Stomach (tissue), 4 donors: ENCODE measurements at regions not wholly inside any gene's neighbourhood (a gene's known extent, or its start where the extent isn't known, plus 50 kb on each side); places are given as distances from the start of the nearest gene placed in this dataset.

ENCODE experiments used
- CTCF ChIP-seq, 7 experiments: fragments of 450-650 bp in 4 of 7; fragments of 200-600 bp in 3 of 7; sonication (generic) in 3 of 7; IDR thresholded peaks; one replicate each; pipeline ENCODE4 v1.5.1; 2016 to 2019; ENCODE audit warnings: antibody characterized with exemption in 7 of 7, control low read depth in 2 of 7, mild to moderate bottlenecking in 1 of 7
- POLR2A ChIP-seq, 4 donors: fragments of 450-650 bp; IDR thresholded peaks; one replicate each; pipeline ENCODE4 v1.6.1; 2016; ENCODE audit warnings: antibody characterized with exemption in 4 of 4, control low read depth in 2 of 4, mild to moderate bottlenecking in 1 of 4, moderate library complexity in 1 of 4
- POLR2AphosphoS5 ChIP-seq, 3 donors: sonication (generic); formaldehyde crosslinking; IDR thresholded peaks; one replicate each; pipeline ENCODE4 v1.6.1; 2016; ENCODE audit warnings: antibody characterized with exemption in 3 of 3

GRCh38 chr18:30806823-30807222 lies 235.7 kb downstream of the DSC3 start:
- TF ChIP-seq POLR2AphosphoS5 (IDR thresholded peaks at IDR 0.05) (no peak), CTCF (IDR thresholded peaks at IDR 0.05) (no peak), POLR2A (IDR thresholded peaks at IDR 0.05) (no peak)
